HEK293 (cell line): ENCODE measurements at regions not wholly inside any gene's neighbourhood (a gene's known extent, or its start where the extent isn't known, plus 50 kb on each side); places are given as distances from the start of the nearest gene placed in this dataset.

Source experiments
- CTCF ChIA-PET: fragments of 350-600 bp; formaldehyde crosslinking; extraction: SDS; loops from one replicate; lab custom pipeline; 2021; ENCODE audit warnings: antibody characterized with exemption; lab: Yijun Ruan, JAX
- POLR2A ChIA-PET: fragments of 300-600 bp; formaldehyde crosslinking; extraction: SDS; loops from one replicate; lab custom pipeline; 2020; ENCODE audit warnings: antibody characterized with exemption, inconsistent platforms; lab: Yijun Ruan, JAX
- H3K27ac ChIP-seq: fragments of 200-500 bp; sonication (Bioruptor generic); 2 replicates; pipeline ENCODE4 v1.5.1; 2014; ENCODE audit warnings: low read depth, low read length, control low read depth, inconsistent platforms; ENCODE audit errors: extremely low read depth
- H3K36me3 ChIP-seq, 2 experiments: fragments of 200-500 bp in 1 of 2; sonication (Bioruptor generic) in 1 of 2; 1 replicate in 1 of 2; 2 replicates in 1 of 2; pipeline ENCODE4 v1.5.1; 2014 to 2017; ENCODE audit warnings: inconsistent platforms in 2 of 2, low read length in 2 of 2; ENCODE audit not compliant: control insufficient read depth in 2 of 2, insufficient read depth in 1 of 2
- H3K4me1 ChIP-seq: fragments of 200-500 bp; sonication (Bioruptor generic); 2 replicates; pipeline ENCODE4 v1.5.1; 2014; ENCODE audit warnings: mild to moderate bottlenecking, low read length, inconsistent platforms; ENCODE audit not compliant: control insufficient read depth, insufficient read depth
- H3K4me3 ChIP-seq: 2 replicates; pipeline ENCODE4 v1.5.1; 2011; ENCODE audit warnings: low read depth, mild to moderate bottlenecking, control low read depth, low read length, moderate library complexity
- H3K9me3 ChIP-seq: fragments of 200-500 bp; sonication (Bioruptor generic); 2 replicates; pipeline ENCODE4 v1.5.1; 2014; ENCODE audit warnings: low read depth, low read length, inconsistent platforms; ENCODE audit not compliant: control insufficient read depth, insufficient read depth
- FEZF1 ChIP-seq: fragments of 450-650 bp; formaldehyde crosslinking; IDR thresholded peaks from 2 replicates; pipeline ENCODE4 v1.5.1; 2016; ENCODE audit warnings: missing biosample characterization, missing genetic modification characterization
- IKZF3 ChIP-seq: fragments of 450-650 bp; IDR thresholded peaks from 2 replicates; pipeline ENCODE4 v1.5.0; 2018; ENCODE audit warnings: missing biosample characterization, mild to moderate bottlenecking, missing genetic modification characterization, moderate library complexity
- KLF9 ChIP-seq: fragments of 450-650 bp; formaldehyde crosslinking; IDR thresholded peaks from 2 replicates; pipeline ENCODE4 v1.5.1; 2016; ENCODE audit warnings: missing biosample characterization, missing genetic modification characterization, low read depth
- PRDM1 ChIP-seq: fragments of 450-650 bp; formaldehyde crosslinking; IDR thresholded peaks from 2 replicates; pipeline ENCODE4; 2016; ENCODE audit warnings: missing biosample characterization, missing genetic modification characterization
- TSHZ1 ChIP-seq: fragments of 450-650 bp; formaldehyde crosslinking; IDR thresholded peaks from 2 replicates; pipeline ENCODE4 v1.5.1; 2016; ENCODE audit warnings: missing biosample characterization, missing genetic modification characterization, borderline replicate concordance
- ZNF114 ChIP-seq: fragments of 450-650 bp; formaldehyde crosslinking; IDR thresholded peaks from 2 replicates; pipeline ENCODE4 v1.5.0; 2017; ENCODE audit warnings: missing biosample characterization, missing genetic modification characterization
- ZNF133 ChIP-seq: fragments of 450-650 bp; formaldehyde crosslinking; IDR thresholded peaks from 2 replicates; pipeline ENCODE4 v1.5.1; 2016; ENCODE audit warnings: missing biosample characterization, missing genetic modification characterization
- ZNF148 ChIP-seq: fragments of 450-650 bp; formaldehyde crosslinking; IDR thresholded peaks from 2 replicates; pipeline ENCODE4 v1.5.0; 2017; ENCODE audit warnings: missing biosample characterization, missing genetic modification characterization, borderline replicate concordance
- ZNF174 ChIP-seq: fragments of 450-650 bp; formaldehyde crosslinking; IDR thresholded peaks from 2 replicates; pipeline ENCODE4 v1.5.0; 2017; ENCODE audit warnings: missing biosample characterization, mild to moderate bottlenecking, missing genetic modification characterization
- ZNF48 ChIP-seq: fragments of 450-650 bp; formaldehyde crosslinking; IDR thresholded peaks from 2 replicates; pipeline ENCODE4 v1.5.1; 2016; ENCODE audit warnings: missing biosample characterization, missing genetic modification characterization
- ZNF510 ChIP-seq: fragments of 450-650 bp; formaldehyde crosslinking; IDR thresholded peaks from 2 replicates; pipeline ENCODE4 v1.5.1; 2018; ENCODE audit warnings: mild to moderate bottlenecking, missing genetic modification characterization, missing biosample characterization; ENCODE audit not compliant: insufficient replicate concordance
- ZNF521 ChIP-seq: fragments of 450-650 bp; formaldehyde crosslinking; IDR thresholded peaks from 2 replicates; pipeline ENCODE4 v1.5.1; 2017; ENCODE audit warnings: missing biosample characterization, mild to moderate bottlenecking, missing genetic modification characterization
- ZNF580 ChIP-seq: fragments of 450-650 bp; formaldehyde crosslinking; IDR thresholded peaks from 2 replicates; pipeline ENCODE4 v1.5.1; 2016; ENCODE audit warnings: missing biosample characterization, missing genetic modification characterization
- ZNF596 ChIP-seq: fragments of 450-650 bp; IDR thresholded peaks from 2 replicates; pipeline ENCODE4 v1.5.0; 2018; ENCODE audit warnings: missing biosample characterization, mild to moderate bottlenecking, missing genetic modification characterization, moderate library complexity
- ZNF600 ChIP-seq: fragments of 450-650 bp; formaldehyde crosslinking; IDR thresholded peaks from 2 replicates; pipeline ENCODE4 v1.5.1; 2016; ENCODE audit warnings: missing biosample characterization, missing genetic modification characterization
- ZNF792 ChIP-seq: fragments of 450-650 bp; formaldehyde crosslinking; IDR thresholded peaks from 2 replicates; pipeline ENCODE4 v1.5.1; 2016; ENCODE audit warnings: missing biosample characterization, missing genetic modification characterization
- ZNF830 ChIP-seq: fragments of 450-650 bp; IDR thresholded peaks from 2 replicates; pipeline ENCODE4 v1.5.0; 2018; ENCODE audit warnings: missing biosample characterization, missing genetic modification characterization, low read depth, mild to moderate bottlenecking, moderate library complexity
- TF ChIP-seq, protein P1 (sequence below): fragments of 450-650 bp; formaldehyde crosslinking; IDR thresholded peaks from 2 replicates; pipeline ENCODE4 v1.5.1; 2017; ENCODE audit warnings: missing biosample characterization, missing genetic modification characterization

DNA sequence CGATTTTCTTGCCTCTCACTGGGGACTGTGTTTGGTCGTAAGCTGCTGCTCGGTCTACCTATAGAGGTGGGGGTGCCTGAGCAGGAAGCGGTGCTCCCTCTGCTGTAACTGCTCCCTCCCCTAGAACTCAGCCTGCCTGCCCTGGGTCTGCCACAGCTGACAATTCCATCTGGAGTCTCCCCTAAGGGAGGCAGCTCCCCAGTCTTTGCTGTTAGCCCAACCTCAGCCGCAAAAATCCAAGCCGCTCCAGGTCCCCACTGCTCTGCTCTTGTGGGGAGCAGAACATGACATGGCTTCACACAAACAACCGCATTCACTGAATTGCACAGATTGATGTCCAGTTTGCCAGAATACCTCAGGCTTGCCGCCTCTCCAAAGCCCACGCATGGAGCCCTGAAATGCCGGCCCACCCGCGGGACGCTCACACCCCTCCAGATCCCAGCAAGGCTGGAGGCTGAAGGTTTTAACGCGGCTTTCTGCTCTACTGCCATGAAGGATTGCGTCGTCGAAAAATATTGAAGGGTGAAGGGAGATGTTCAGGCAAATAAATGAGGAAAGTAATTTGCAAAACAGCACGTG is 221.5 kb upstream of the FOXF1 start:
- ChIA-PET CTCF (no interaction called here), POLR2A (no interaction called here)
- Histone ChIP-seq H3K4me3 (no peak overlapping the region), H3K4me1 (no peaks in the 10 kb centered on the region), H3K27ac (no peak overlapping the region), H3K9me3 (no peaks in the 10 kb centered on the region), H3K36me3 (no peaks in the 10 kb centered on the region)
- TF ChIP-seq ZNF580 (tag by site-specific recombination) (no peak), KLF9 (tag by site-specific recombination) (no peak), ZNF114 (tag by site-specific recombination) (no peak), TSHZ1 (tag by site-specific recombination) (no peak), ZNF148 (tag by site-specific recombination) (no peak), ZNF133 (tag by site-specific recombination) (no peak), ZNF510 (tag by site-specific recombination) (no peak), ZNF48 (tag by site-specific recombination) (no peak), ZNF174 (tag by site-specific recombination) (no peak), ZNF596 (no peak), FEZF1 (tag by site-specific recombination) (no peak), ZNF830 (tag by site-specific recombination) (no peak), ZNF600 (tag by site-specific recombination) (no peak), ZNF792 (tag by site-specific recombination) (no peak)

DNA sequence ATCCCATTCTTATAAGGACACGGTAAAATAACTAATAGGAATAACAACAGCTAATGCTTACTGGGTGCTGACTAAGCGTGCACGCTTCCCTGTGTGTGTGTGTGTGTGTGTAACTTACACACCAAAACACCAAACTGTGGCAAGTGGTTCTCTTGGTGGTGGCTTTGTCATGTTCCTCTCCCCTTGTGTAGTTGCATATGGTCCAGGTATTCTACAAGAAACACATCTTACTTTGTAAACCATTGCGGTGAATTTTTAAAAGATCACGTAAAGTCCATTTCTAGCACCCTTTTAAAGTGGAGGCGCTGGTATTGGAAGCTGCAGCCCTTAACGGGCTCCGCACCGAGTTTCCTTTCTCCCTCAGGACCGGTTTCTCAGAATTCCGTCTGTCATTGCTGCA is 221.0 kb upstream of the FOXF1 start:
- Histone ChIP-seq H3K9me3 (no peaks in the 10 kb centered on the region), H3K27ac (no peak overlapping the region), H3K36me3 (no peaks in the 10 kb centered on the region), H3K4me3 (no peak overlapping the region), H3K4me1 (no peaks in the 10 kb centered on the region)
- TF ChIP-seq, protein P1, sequence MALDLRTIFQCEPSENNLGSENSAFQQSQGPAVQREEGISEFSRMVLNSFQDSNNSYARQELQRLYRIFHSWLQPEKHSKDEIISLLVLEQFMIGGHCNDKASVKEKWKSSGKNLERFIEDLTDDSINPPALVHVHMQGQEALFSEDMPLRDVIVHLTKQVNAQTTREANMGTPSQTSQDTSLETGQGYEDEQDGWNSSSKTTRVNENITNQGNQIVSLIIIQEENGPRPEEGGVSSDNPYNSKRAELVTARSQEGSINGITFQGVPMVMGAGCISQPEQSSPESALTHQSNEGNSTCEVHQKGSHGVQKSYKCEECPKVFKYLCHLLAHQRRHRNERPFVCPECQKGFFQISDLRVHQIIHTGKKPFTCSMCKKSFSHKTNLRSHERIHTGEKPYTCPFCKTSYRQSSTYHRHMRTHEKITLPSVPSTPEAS (tag by site-specific recombination): no peak
- no peak for TF ChIP-seq IKZF3 (tag by site-specific recombination)
- TF ChIP-seq ZNF521 (tag by site-specific recombination): no peak
- no peak for TF ChIP-seq PRDM1 (tag by site-specific recombination)
- ChIA-PET POLR2A (no interaction called here), CTCF (no interaction called here)
